Parathyroid adenoma (tissue), 2 donors: ENCODE measurements at regions not wholly inside any gene's neighbourhood (a gene's known extent, or its start where the extent isn't known, plus 50 kb on each side); places are given as distances from the start of the nearest gene placed in this dataset.

Experiments
- H2AFZ ChIP-seq: fragments of 300-600 bp; sonication (generic); one replicate; pipeline ENCODE4 v1.7.0; 2017; ENCODE audit warnings: antibody characterized with exemption, mild to moderate bottlenecking
- H3K27ac ChIP-seq: fragments of 300-600 bp; sonication (generic); one replicate; pipeline ENCODE4 v1.7.0; 2017
- H3K27me3 ChIP-seq: fragments of 300-600 bp; sonication (generic); one replicate; pipeline ENCODE4 v1.7.0; 2017; ENCODE audit warnings: low read length; ENCODE audit not compliant: control insufficient read depth, insufficient read depth
- H3K36me3 ChIP-seq: fragments of 300-600 bp; sonication (generic); one replicate; pipeline ENCODE4 v1.7.0; 2017; ENCODE audit warnings: low read length; ENCODE audit not compliant: control insufficient read depth, insufficient read depth
- H3K4me1 ChIP-seq: fragments of 300-600 bp; sonication (generic); one replicate; pipeline ENCODE4 v1.7.0; 2017; ENCODE audit warnings: control low read depth
- H3K4me2 ChIP-seq: fragments of 300-600 bp; sonication (generic); one replicate; pipeline ENCODE4 v1.7.0; 2017; ENCODE audit warnings: low read length
- H3K4me3 ChIP-seq: fragments of 300-600 bp; sonication (generic); one replicate; pipeline ENCODE4 v1.7.0; 2017; ENCODE audit warnings: low read depth, low read length
- H3K79me2 ChIP-seq: fragments of 300-600 bp; sonication (generic); one replicate; pipeline ENCODE4 v1.7.0; 2017; ENCODE audit warnings: control low read depth
- H3K9ac ChIP-seq: fragments of 300-600 bp; sonication (generic); one replicate; pipeline ENCODE4 v1.7.0; 2017; ENCODE audit warnings: mild to moderate bottlenecking
- H3K9me3 ChIP-seq: fragments of 300-600 bp; sonication (generic); one replicate; pipeline ENCODE4 v1.7.0; 2017; ENCODE audit warnings: low read length; ENCODE audit not compliant: control insufficient read depth
- TF ChIP-seq, protein P1 (sequence below): fragments of 300-600 bp; sonication (generic); IDR thresholded peaks from one replicate; pipeline ENCODE4 v1.7.0; 2017; ENCODE audit warnings: antibody characterized with exemption, mild to moderate bottlenecking
- donor health status: primary hyperparathyroidism.

DNA sequence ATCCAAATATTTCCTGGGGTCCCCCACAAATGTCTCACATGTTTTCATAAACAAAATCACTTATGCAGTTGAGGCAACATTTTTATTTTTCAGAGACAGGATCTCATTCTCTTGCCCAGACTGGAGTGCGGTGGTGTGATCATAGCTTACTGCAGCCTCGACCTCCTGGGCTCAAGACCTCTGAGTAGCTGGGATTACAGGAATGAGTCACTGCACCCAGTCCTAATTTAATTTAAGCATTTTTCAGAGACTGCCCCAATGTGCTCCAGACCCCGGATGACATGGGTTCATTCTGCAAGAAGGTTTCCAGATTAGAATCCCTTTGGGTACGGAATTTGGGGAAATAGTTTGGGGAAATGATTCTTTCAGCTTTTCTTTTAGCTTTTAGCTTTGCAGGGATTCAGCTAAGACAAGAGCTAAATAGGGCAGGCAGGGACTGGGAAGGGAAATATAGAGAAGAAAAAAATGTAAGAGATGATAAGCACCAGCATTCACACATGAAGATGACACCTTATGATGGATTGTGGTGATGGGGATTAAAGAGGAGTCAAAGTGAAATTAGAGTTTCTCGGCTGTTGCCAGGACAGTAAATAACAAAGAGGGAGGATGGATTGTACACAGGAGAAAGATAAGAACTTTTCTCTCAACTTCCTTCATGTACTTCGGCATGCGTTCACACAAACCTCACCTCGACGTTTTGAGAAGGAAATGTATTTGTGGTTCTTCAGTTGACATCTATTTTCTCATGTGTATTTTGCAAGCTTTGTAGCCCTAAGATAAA, 169.4 kb upstream of the TAB2 start:
- H3K27ac ChIP-seq, result no peak overlapping the region
- H2AFZ ChIP-seq, result no peak overlapping the region

DNA sequence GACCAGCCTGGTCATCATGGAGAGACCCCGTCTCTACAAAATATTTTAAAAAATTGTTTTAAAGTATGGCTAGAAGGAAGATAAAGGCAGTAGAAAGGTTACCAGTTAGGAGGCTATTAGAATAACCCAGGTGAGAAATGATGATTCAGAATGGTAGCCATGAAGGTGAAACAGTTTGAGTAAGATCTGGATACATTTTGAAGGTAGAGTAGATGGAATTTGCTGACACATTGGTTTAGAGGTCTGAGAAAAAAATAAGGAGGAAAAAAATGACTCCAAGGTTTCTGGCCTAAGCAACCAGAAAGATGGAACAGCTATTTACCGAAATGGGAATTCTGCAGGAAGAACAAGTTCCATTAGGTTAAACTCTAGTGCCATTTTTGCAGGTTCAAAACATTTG, 167.9 kb upstream of the TAB2 start:
- H3K27ac ChIP-seq, result no peak overlapping the region

More for the DNA sequence above, 169.4 kb upstream of the TAB2 start:
- no peaks in the 10 kb centered on the region for H3K9me3 ChIP-seq
- no peaks in the 10 kb centered on the region for H3K36me3 ChIP-seq
- no peak overlapping the region for H3K4me3 ChIP-seq
- no peak overlapping the region for H3K4me2 ChIP-seq
- no peak overlapping the region for H3K9ac ChIP-seq
- no peaks in the 10 kb centered on the region for H3K27me3 ChIP-seq
- H3K4me1 ChIP-seq, result no peaks in the 10 kb centered on the region
- TF ChIP-seq, protein P1, sequence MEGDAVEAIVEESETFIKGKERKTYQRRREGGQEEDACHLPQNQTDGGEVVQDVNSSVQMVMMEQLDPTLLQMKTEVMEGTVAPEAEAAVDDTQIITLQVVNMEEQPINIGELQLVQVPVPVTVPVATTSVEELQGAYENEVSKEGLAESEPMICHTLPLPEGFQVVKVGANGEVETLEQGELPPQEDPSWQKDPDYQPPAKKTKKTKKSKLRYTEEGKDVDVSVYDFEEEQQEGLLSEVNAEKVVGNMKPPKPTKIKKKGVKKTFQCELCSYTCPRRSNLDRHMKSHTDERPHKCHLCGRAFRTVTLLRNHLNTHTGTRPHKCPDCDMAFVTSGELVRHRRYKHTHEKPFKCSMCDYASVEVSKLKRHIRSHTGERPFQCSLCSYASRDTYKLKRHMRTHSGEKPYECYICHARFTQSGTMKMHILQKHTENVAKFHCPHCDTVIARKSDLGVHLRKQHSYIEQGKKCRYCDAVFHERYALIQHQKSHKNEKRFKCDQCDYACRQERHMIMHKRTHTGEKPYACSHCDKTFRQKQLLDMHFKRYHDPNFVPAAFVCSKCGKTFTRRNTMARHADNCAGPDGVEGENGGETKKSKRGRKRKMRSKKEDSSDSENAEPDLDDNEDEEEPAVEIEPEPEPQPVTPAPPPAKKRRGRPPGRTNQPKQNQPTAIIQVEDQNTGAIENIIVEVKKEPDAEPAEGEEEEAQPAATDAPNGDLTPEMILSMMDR, result no peak
- H3K79me2 ChIP-seq, result no peaks in the 10 kb centered on the region

DNA sequence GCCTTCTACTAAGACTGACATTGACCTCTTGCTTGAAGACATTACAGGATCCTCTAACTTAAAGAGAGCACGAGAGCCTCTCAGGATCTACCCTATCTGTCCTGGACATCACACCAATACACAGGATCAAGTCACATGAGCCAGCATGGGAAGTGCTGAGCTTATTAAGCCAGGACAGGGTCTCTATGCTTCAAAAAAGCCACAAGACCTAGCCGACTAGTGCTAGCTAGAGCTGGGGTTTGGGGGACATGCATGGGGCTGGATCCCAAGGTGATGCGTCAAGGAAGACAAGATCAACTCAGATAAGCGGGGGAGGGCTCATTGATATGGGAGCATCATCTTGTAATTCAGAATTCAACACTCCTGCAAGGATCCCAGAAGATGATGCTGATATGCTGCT, 167.2 kb upstream of the TAB2 start:
- no peak overlapping the region for H3K4me3 ChIP-seq
- H3K79me2 ChIP-seq, result no peaks in the 10 kb centered on the region
- no peak overlapping the region for H3K4me2 ChIP-seq
- H3K4me1 ChIP-seq, result no peaks in the 10 kb centered on the region
- no peak overlapping the region for H3K9ac ChIP-seq
- no peaks in the 10 kb centered on the region for H3K9me3 ChIP-seq
- TF ChIP-seq, protein P1, result no peak
- H3K27ac ChIP-seq, result no peak overlapping the region
- no peaks in the 10 kb centered on the region for H3K27me3 ChIP-seq
- no peak overlapping the region for H2AFZ ChIP-seq
- no peaks in the 10 kb centered on the region for H3K36me3 ChIP-seq

More for the DNA sequence above, 167.9 kb upstream of the TAB2 start:
- no peaks in the 10 kb centered on the region for H3K36me3 ChIP-seq
- H3K79me2 ChIP-seq, result no peaks in the 10 kb centered on the region
- H3K4me1 ChIP-seq, result no peaks in the 10 kb centered on the region
- H3K27me3 ChIP-seq, result no peaks in the 10 kb centered on the region
- H3K4me2 ChIP-seq, result no peak overlapping the region
- no peaks in the 10 kb centered on the region for H3K9me3 ChIP-seq
- H3K4me3 ChIP-seq, result no peak overlapping the region
- no peak overlapping the region for H2AFZ ChIP-seq
- TF ChIP-seq, protein P1, result no peak
- H3K9ac ChIP-seq, result no peak overlapping the region

DNA sequence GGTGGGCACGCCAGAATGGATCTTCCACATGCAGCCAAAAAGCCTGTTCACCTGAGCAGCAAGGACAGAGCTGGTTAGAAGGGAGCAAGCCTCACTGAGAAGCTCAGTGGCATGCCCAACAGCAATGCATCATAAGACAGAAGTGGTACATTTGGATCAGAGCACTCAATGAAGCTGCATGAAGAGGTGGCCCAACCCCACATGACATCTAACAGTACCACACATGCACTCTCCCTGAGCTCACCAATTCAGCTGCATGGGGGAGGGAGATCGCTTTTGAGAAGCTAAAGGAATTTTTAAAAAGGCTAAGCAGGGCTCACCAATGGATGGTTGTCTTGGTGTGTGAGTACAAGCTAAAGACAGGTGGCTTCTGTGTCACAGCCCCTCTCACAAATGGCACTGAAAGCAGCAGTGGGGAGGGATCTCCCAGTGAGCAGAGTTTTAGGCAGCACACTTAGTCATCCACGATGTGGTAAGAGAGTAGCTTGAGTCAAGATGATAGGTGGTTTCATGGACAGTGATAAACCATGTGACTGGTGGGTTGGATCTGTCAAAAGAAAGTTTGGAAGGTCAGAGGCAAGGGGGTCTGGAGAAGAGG, 166.6 kb upstream of the TAB2 start:
- H2AFZ ChIP-seq, result no peak overlapping the region
- no peak overlapping the region for H3K4me2 ChIP-seq
- H3K4me3 ChIP-seq, result no peak overlapping the region
- no peak overlapping the region for H3K9ac ChIP-seq
- TF ChIP-seq, protein P1, result no peak
- no peaks in the 10 kb centered on the region for H3K36me3 ChIP-seq
- no peak overlapping the region for H3K27ac ChIP-seq
- H3K79me2 ChIP-seq, result no peaks in the 10 kb centered on the region
- H3K9me3 ChIP-seq, result no peaks in the 10 kb centered on the region
- H3K27me3 ChIP-seq, result no peaks in the 10 kb centered on the region
- no peaks in the 10 kb centered on the region for H3K4me1 ChIP-seq
